ENCODE measurements at regions not wholly inside any gene's neighbourhood (a gene's known extent, or its start where the extent isn't known, plus 50 kb on each side); places are given as distances from the start of the nearest gene placed in this dataset.

DNA sequence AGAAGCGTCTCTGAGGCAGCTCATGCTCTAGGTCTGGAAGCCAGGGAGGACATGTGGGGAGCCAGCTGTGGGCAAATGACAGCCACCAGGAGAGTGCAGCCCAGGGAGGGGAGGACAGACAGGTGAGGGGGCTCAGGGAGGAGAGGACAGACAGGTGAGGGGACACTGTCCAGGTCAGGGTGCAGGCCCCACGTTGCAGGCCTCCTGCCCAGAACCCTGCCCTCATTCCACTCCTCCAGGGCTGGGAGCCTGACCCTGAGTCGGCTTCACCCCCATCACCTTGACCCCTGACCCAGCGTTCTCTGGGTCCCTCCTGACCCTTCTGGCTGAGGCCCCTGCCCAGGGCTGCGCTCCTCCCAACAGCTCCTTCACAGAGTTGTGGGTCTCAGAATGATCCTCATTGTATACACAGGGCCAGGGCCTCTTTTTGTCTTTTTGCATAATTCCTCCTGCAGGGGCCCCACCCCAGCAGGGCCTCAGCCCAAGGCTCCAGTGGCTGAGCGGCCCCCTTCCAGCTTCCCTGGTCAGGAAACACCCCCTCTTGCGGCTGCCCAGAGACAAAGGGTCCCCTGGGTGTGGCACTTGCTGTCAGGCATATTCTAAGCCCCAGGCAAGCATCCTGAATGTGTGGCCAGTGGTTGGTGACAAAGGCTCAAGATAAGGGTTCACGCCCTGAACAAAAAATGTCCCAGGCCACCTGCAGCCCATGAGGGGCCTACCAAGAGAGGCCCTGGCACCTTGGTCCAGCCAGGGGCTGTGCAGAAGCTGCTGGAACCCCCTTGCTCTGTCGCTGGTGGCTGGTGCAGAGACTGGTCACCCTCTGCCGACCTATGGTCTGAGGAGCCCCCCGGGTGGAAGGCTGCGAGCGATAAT lies 853.0 kb downstream of the BRD1 start:
- TF ChIP-seq ZFX (IDR thresholded peaks at IDR 0.05; ENCODE audit: borderline replicate concordance) (no peak), CTCF (IDR thresholded peaks at IDR 0.05) (no peak)
- no peak overlapping the region for H3K27ac ChIP-seq

DNA sequence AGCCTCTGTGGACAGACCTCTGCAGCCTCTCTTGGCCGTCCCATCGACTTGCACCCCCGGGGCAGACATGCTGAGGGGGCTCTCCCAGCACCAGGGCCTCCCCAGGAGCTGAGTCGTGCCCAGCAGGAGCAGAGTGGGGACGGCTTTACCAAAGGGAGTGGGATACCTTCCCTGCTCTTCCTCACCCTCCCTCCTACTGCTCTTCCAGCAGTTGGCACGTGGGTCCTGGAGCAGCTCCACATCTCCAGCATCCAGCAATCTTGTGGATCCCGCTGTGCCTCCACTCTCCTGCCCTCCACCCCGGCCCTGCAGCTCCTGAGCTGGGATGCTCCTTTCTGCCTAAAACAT lies 854.0 kb downstream of the BRD1 start:
- TF ChIP-seq CTCF (IDR thresholded peaks at IDR 0.05), result no peak
- no peak for TF ChIP-seq ZFX (IDR thresholded peaks at IDR 0.05; ENCODE audit: borderline replicate concordance)

DNA sequence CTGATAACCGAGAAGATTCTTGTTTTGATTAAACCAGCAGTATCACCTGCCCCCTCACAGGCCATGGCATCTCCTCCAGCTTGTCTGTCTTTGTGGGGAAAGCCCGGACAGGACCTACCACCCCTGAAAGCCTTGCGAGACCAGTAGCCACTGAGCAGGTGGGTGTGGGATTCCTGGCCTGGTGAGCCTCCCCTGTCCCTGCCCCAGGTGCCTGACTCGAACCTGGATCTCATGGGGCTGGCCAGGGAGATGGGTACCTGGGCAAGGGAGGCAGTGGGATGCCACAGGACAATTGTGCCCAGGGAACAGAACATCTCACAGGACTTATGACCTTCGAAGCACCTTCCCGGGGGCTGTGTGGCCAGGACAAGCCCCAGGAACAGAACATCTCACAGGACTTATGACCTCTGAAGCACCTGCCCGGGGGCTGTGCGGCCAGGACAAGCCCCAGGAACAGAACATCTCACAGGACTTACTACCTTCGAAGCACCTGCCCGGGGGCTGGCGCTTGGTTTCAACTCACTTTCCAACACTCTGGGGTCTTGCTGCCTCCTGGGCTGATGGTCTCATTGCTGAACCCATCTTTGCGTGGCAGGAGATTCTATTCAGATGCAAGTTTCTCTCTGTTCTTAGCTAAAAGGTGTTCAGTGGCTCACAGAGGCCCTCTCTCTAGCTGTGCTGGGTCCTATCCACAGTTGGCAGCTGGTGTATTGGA lies 854.5 kb downstream of the BRD1 start:
- no peak for TF ChIP-seq ZFX (IDR thresholded peaks at IDR 0.05; ENCODE audit: borderline replicate concordance)
- no peak for TF ChIP-seq CTCF (IDR thresholded peaks at IDR 0.05)
- no peak overlapping the region for H3K27ac ChIP-seq

More for the DNA sequence above, 854.0 kb downstream of the BRD1 start:
- H3K27ac ChIP-seq, result no peak overlapping the region

GRCh38 chr22:48968201-48968959 lies 859.3 kb downstream of the BRD1 start:
- TF ChIP-seq ZFX (IDR thresholded peaks at IDR 0.05; ENCODE audit: borderline replicate concordance) (no peak), CTCF (IDR thresholded peaks at IDR 0.05) (peak; percentile 69)
- no peak overlapping the region for H3K27ac ChIP-seq

- H3K27ac ChIP-seq, result no peak overlapping the region
- TF ChIP-seq ZFX (IDR thresholded peaks at IDR 0.05; ENCODE audit: borderline replicate concordance) (no peak), CTCF (IDR thresholded peaks at IDR 0.05) (no peak)
These were observed 864.3 kb downstream of the BRD1 start for GRCh38 chr22:48963405-48963804.

DNA sequence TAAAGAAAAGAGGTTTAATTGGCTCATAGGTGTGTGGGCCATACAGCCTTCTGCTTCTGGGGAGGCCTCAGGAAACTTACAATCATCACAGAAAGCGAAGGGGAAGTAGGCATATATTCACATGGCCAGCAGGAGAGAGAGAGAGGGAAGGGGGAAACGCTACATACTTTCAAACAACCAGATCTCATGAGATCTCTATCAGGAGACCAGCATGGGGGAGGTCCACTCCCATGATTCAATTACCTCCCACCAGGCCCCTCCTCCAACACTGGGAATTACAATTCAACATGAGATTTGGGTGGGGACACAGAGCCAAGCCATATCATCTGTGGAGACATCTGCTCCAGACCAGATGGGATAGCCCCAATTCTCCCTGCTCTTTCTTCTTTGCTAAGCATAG lies 866.0 kb downstream of the BRD1 start:
- no peak overlapping the region for H3K27ac ChIP-seq
- TF ChIP-seq ZFX (IDR thresholded peaks at IDR 0.05; ENCODE audit: borderline replicate concordance) (no peak), CTCF (IDR thresholded peaks at IDR 0.05) (no peak)
